H9 (cell line): ENCODE measurements at regions not wholly inside any gene's neighbourhood (a gene's known extent, or its start where the extent isn't known, plus 50 kb on each side); places are given as distances from the start of the nearest gene placed in this dataset.

Source experiments
- DNase-seq: peaks from one replicate; pipeline ENCODE4 v3.0.0-alpha.2; 2017
- H2AFZ ChIP-seq: one replicate; pipeline ENCODE4 v1.6.1; 2013; ENCODE audit warnings: mild to moderate bottlenecking, low read length, control low read depth, moderate library complexity
- H2AK5ac ChIP-seq: 2 replicates; pipeline ENCODE4 v1.6.1; 2013; ENCODE audit warnings: low read length, control low read depth, mixed read lengths; ENCODE audit not compliant: insufficient read length
- H2BK120ac ChIP-seq: one replicate; pipeline ENCODE4 v1.6.1; 2013; ENCODE audit warnings: low read depth, mild to moderate bottlenecking, low read length, control low read depth, inconsistent platforms; ENCODE audit not compliant: poor library complexity, severe bottlenecking
- H2BK12ac ChIP-seq: 2 replicates; pipeline ENCODE4 v1.6.1; 2013; ENCODE audit warnings: low read length, control low read depth, mixed read lengths, low read depth; ENCODE audit not compliant: insufficient read length
- H2BK15ac ChIP-seq: 2 replicates; pipeline ENCODE4 v1.6.1; 2013; ENCODE audit warnings: low read depth, low read length, control low read depth
- H2BK20ac ChIP-seq: one replicate; pipeline ENCODE4 v1.6.1; 2013; ENCODE audit warnings: low read depth, mild to moderate bottlenecking, low read length, control low read depth, inconsistent platforms; ENCODE audit not compliant: poor library complexity, severe bottlenecking
- H2BK5ac ChIP-seq: 2 replicates; pipeline ENCODE4 v1.6.1; 2013; ENCODE audit warnings: low read length, control low read depth, mixed read lengths; ENCODE audit not compliant: insufficient read length
- H3K14ac ChIP-seq: 2 replicates; pipeline ENCODE4 v1.6.1; 2013; ENCODE audit warnings: low read length, control low read depth; ENCODE audit not compliant: insufficient read depth
- H3K18ac ChIP-seq: 2 replicates; pipeline ENCODE4 v1.6.1; 2013; ENCODE audit warnings: low read depth, mild to moderate bottlenecking, mixed read lengths, low read length, control low read depth; ENCODE audit not compliant: insufficient read length
- H3K23ac ChIP-seq: 2 replicates; pipeline ENCODE4 v1.6.1; 2013; ENCODE audit warnings: low read length, control low read depth, mixed read lengths, low read depth; ENCODE audit not compliant: insufficient read length
- H3K23me2 ChIP-seq: 2 replicates; pipeline ENCODE4 v1.6.1; 2013; ENCODE audit warnings: low read depth, mild to moderate bottlenecking, mixed read lengths, low read length, control low read depth; ENCODE audit not compliant: insufficient read length, poor library complexity, severe bottlenecking
- H3K27ac ChIP-seq: 2 replicates; pipeline ENCODE4 v1.5.1; 2013; ENCODE audit warnings: low read length, control low read depth, mixed read lengths, low read depth; ENCODE audit not compliant: insufficient read length
- H3K27me3 ChIP-seq: 2 replicates; pipeline ENCODE4 v1.6.1; 2013; ENCODE audit warnings: low read length, control low read depth, inconsistent platforms; ENCODE audit not compliant: insufficient read depth
- H3K4ac ChIP-seq: 2 replicates; pipeline ENCODE4 v1.6.1; 2013; ENCODE audit warnings: low read depth, mild to moderate bottlenecking, control low read depth, inconsistent platforms, low read length, moderate library complexity
- H3K4me1 ChIP-seq: 2 replicates; pipeline ENCODE4 v1.6.1; 2013; ENCODE audit warnings: low read length, control low read depth, inconsistent platforms; ENCODE audit not compliant: insufficient read depth
- H3K4me2 ChIP-seq: 2 replicates; pipeline ENCODE4 v1.6.1; 2013; ENCODE audit warnings: low read length, control low read depth, mixed read lengths; ENCODE audit not compliant: insufficient read length, insufficient read depth
- H3K56ac ChIP-seq: 2 replicates; pipeline ENCODE4 v1.6.1; 2013; ENCODE audit warnings: low read depth, mild to moderate bottlenecking, mixed read lengths, low read length, control low read depth; ENCODE audit not compliant: insufficient read length
- H3K79me1 ChIP-seq: 2 replicates; pipeline ENCODE4 v1.6.1; 2013; ENCODE audit warnings: low read depth, mild to moderate bottlenecking, moderate library complexity, low read length, control low read depth, inconsistent platforms; ENCODE audit not compliant: insufficient read depth, poor library complexity, severe bottlenecking
- H3K79me2 ChIP-seq: 2 replicates; pipeline ENCODE4 v1.6.1; 2013; ENCODE audit warnings: low read length, control low read depth, inconsistent platforms; ENCODE audit not compliant: insufficient read depth
- H3K9ac ChIP-seq: 2 replicates; pipeline ENCODE4 v1.6.1; 2013; ENCODE audit warnings: low read length, control low read depth, mixed read lengths; ENCODE audit not compliant: insufficient read length; ENCODE audit errors: extremely low read depth
- H3K9me3 ChIP-seq: one replicate; pipeline ENCODE4 v1.6.1; 2013; ENCODE audit warnings: low read depth, low read length, inconsistent platforms; ENCODE audit not compliant: control insufficient read depth
- H3T11ph ChIP-seq: one replicate; pipeline ENCODE4 v1.6.1; 2013; ENCODE audit warnings: mild to moderate bottlenecking, low read length, control low read depth, inconsistent platforms
- H4K20me1 ChIP-seq: one replicate; pipeline ENCODE4 v1.6.1; 2013; ENCODE audit not compliant: control insufficient read depth, insufficient read length, insufficient read depth
- H4K5ac ChIP-seq: 2 replicates; pipeline ENCODE4 v1.6.1; 2013; ENCODE audit warnings: low read depth, mild to moderate bottlenecking, mixed read lengths, low read length, control low read depth; ENCODE audit not compliant: insufficient read length
- H4K8ac ChIP-seq: replicated peaks from 2 replicates; pipeline ENCODE4 v1.6.1; 2013; ENCODE audit warnings: low read length, control low read depth, mixed read lengths, low read depth; ENCODE audit not compliant: insufficient read length
- H4K91ac ChIP-seq: 2 replicates; pipeline ENCODE4 v1.6.1; 2013; ENCODE audit warnings: low read depth, mild to moderate bottlenecking, moderate library complexity, mixed read lengths, low read length, control low read depth; ENCODE audit not compliant: insufficient read length
- H3K27ac Mint-ChIP-seq, 3 experiments: 2 replicates in 2 of 3; 3 replicates in 1 of 3; pipeline ENCODE4 v1.8.0; 2020 to 2021; ENCODE audit warnings: mixed read lengths in 3 of 3, mild to moderate bottlenecking in 1 of 3, moderate library complexity in 1 of 3
- H3K27me3 Mint-ChIP-seq: 2 replicates; pipeline ENCODE4 v1.8.0; 2021; ENCODE audit warnings: low read depth, mild to moderate bottlenecking, moderate library complexity, mixed read lengths
- H3K36me3 Mint-ChIP-seq, 3 experiments: 2 replicates in 2 of 3; 3 replicates in 1 of 3; pipeline ENCODE4 v1.8.0; 2020 to 2021; ENCODE audit warnings: low read depth in 3 of 3, mixed read lengths in 3 of 3; ENCODE audit not compliant: insufficient read depth in 1 of 3
- H3K4me1 Mint-ChIP-seq, 2 experiments: 2 replicates each; pipeline ENCODE4 v1.8.0; 2020; ENCODE audit warnings: mixed read lengths in 2 of 2
- H3K4me3 Mint-ChIP-seq, 2 experiments: 2 replicates in 1 of 2; 3 replicates in 1 of 2; pipeline ENCODE4 v1.8.0; 2020 to 2021; ENCODE audit warnings: mild to moderate bottlenecking in 2 of 2, mixed read lengths in 2 of 2, moderate library complexity in 1 of 2
- H3K9me3 Mint-ChIP-seq, 2 experiments: 2 replicates in 1 of 2; 3 replicates in 1 of 2; pipeline ENCODE4 v1.8.0; 2020; ENCODE audit warnings: mild to moderate bottlenecking in 2 of 2, mixed read lengths in 2 of 2, moderate library complexity in 1 of 2
- CTCF ChIP-seq: fragments of 200-600 bp; sonication (generic); conservative IDR thresholded peaks from 3 replicates; pipeline ENCODE4 v1.8.0; 2021; ENCODE audit warnings: antibody characterized with exemption, mild to moderate bottlenecking
- WGBS: extraction: QIAGEN DNeasy Blood & Tissue Kit; methylation state at CpG from one replicate; pipeline ENCODE4 v1.1.7; 2013; ENCODE audit warnings: missing lambda C conversion rate, low lambda C conversion rate, mixed read lengths; ENCODE audit not compliant: insufficient read length; ENCODE audit errors: extremely low coverage; 5-methylcytosine and 5-hydroxymethylcytosine counted together

GRCh38 chr12:47408171-47408871 is 297.5 kb downstream of the RPAP3 start:
- no peak overlapping the region for H2BK5ac ChIP-seq
- H3K27me3 ChIP-seq = no peaks in the 10 kb centered on the region
- no peak overlapping the region for H3K56ac ChIP-seq
- no peak overlapping the region for H2AFZ ChIP-seq
- no peak overlapping the region for H2BK120ac ChIP-seq
- no peaks in the 10 kb centered on the region for H3K23me2 ChIP-seq
- no peak overlapping the region for H3K18ac ChIP-seq
- H4K20me1 ChIP-seq = no peaks in the 10 kb centered on the region
- H3K79me2 ChIP-seq = no peaks in the 10 kb centered on the region
- H3K27ac Mint-ChIP-seq = no peak overlapping the region
- H3K27ac ChIP-seq = no peak overlapping the region
- WGBS = no CpG with 5 or more reads among the region's 2 CpGs
- no peaks in the 10 kb centered on the region; the same call in 1 of the 2 replicates for H3K27me3 Mint-ChIP-seq
- H3K4ac ChIP-seq = no peak overlapping the region
- no peak overlapping the region for H4K5ac ChIP-seq
- no peaks in the 10 kb centered on the region; a peak in 1 of 4 replicates for H3K4me1 Mint-ChIP-seq
- H3T11ph ChIP-seq = no peak overlapping the region
- no peak overlapping the region for H4K8ac ChIP-seq
- H3K4me1 ChIP-seq = no peaks in the 10 kb centered on the region
- H2BK12ac ChIP-seq = no peak overlapping the region
- no peak overlapping the region for H2AK5ac ChIP-seq
- H3K9me3 ChIP-seq = no peaks in the 10 kb centered on the region
- no peaks in the 10 kb centered on the region for H3K79me1 ChIP-seq
- 0 out of 2 replicates have a peak overlapping the region, but pooled peaks have one; percentile 80 for H2BK15ac ChIP-seq
- no peak overlapping the region for H3K14ac ChIP-seq
- H3K4me2 ChIP-seq = no peak overlapping the region
- no peak overlapping the region for H4K91ac ChIP-seq
- H3K36me3 Mint-ChIP-seq = no peaks in the 10 kb centered on the region
- TF ChIP-seq CTCF = peak; percentile 69
- no peak overlapping the region for H3K9ac ChIP-seq
- peak; percentile 54 for DNase-seq
- H2BK20ac ChIP-seq = no peak overlapping the region
- H3K23ac ChIP-seq = no peak overlapping the region
- peaks cover 0 to 4% of the 10 kb centered on the region in 2 experiments; a peak in 2 of 5 replicates for H3K9me3 Mint-ChIP-seq
- no peak overlapping the region for H3K4me3 Mint-ChIP-seq
